ENCODE measurements at regions not wholly inside any gene's neighbourhood (a gene's known extent, or its start where the extent isn't known, plus 50 kb on each side); places are given as distances from the start of the nearest gene placed in this dataset.

DNA sequence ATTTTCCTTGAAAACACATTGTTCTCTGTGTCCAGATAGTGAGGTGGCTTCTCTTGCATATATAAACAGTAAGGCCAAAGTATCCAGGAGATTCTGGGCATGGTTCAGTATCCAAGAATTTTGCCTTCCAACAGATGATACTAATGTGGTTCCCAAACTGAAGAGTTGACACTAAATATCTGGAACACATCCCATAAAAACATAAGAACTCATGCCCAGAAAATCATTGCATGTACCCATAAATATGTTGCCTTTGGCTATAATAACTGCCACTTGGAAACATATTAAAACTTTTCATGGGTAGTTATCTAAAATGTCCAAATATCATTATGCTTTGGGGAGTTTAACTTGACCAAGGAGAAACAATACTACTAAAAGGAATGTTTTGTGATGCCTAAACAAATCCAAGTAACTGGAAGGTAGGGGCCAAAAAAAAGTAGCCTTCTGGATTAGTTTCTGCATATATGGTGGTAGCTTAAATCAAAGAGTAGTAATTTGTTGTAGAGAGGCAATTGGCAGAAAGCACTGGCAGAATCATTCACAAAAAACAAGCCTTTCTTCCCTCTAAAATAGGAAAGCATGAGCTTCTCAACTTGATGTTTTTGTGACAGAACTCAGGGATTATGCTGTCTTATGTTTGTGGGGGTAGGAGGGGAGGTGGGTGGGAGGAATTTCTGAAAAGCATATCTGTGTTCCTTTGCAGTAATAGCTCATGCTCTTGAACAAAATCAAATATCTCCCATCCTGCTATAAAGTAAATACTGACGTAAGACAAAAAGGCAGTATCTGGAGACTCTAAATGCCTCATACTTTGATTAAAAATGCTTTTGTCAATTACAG is 753.9 kb downstream of the TUSC7 start:
- H3K79me2 ChIP-seq (ENCODE audit: low read depth): no peaks in the 10 kb centered on the region
- CTCF ChIA-PET: no interaction called here
- intact Hi-C loops (cut with micrococcal nuclease; ENCODE audit: unreplicated experiment): no loop called here
- no peak overlapping the region for H3K4me3 ChIP-seq
- TF ChIP-seq EZH2 (IDR thresholded peaks at IDR 0.05; ENCODE audit: low read depth): no peak
- TF ChIP-seq CTCF (conservative IDR thresholded peaks at IDR 0.05): no peak
- H4K20me1 ChIP-seq (ENCODE audit: insufficient read depth): no peaks in the 10 kb centered on the region
- POLR2A ChIA-PET (ENCODE audit: unreplicated experiment): interaction anchor here (0.7 kb wide), 1 partner anchor 206 kb away, joined by 4 read pairs; no protein-coding TSS in a partner anchor
- no peaks in the 10 kb centered on the region for H3K27me3 ChIP-seq (ENCODE audit: insufficient read depth, low read depth)
- H3F3A ChIP-seq (ENCODE audit: insufficient read depth, low read depth): no peaks in the 10 kb centered on the region
- H3K9me3 ChIP-seq (ENCODE audit: insufficient read depth, low read depth): no peaks in the 10 kb centered on the region
- no peaks in the 10 kb centered on the region for H3K4me1 ChIP-seq (replicated peaks; ENCODE audit: insufficient read depth)
- no peak overlapping the region for H2AFZ ChIP-seq
- no peak for DNase-seq
- no peaks in the 10 kb centered on the region for H3K36me3 ChIP-seq (ENCODE audit: low read depth)
- no peaks in the 10 kb centered on the region for H3K9me2 ChIP-seq (ENCODE audit: insufficient read depth)
- no peak overlapping the region for H3K27ac ChIP-seq
- no peak overlapping the region for H3K4me2 ChIP-seq
- no TSS peak for BruUV-seq (replicated peaks)

GRCh38 chr3:117471831-117472230 is 762.3 kb downstream of the TUSC7 start:
- TF ChIP-seq EZH2 (IDR thresholded peaks at IDR 0.05; ENCODE audit: low read depth) (no peak), CTCF (conservative IDR thresholded peaks at IDR 0.05) (no peak)
- no peaks in the 10 kb centered on the region for H3K9me2 ChIP-seq (ENCODE audit: insufficient read depth)
- H3K4me2 ChIP-seq: no peak overlapping the region
- POLR2A ChIA-PET (ENCODE audit: unreplicated experiment): no interaction called here
- intact Hi-C loops (cut with micrococcal nuclease; ENCODE audit: unreplicated experiment): no loop called here
- CTCF ChIA-PET: no interaction called here
- H3K27me3 ChIP-seq (ENCODE audit: insufficient read depth, low read depth): no peaks in the 10 kb centered on the region
- DNase-seq: no peak
- H2AFZ ChIP-seq: no peak overlapping the region
- no peaks in the 10 kb centered on the region for H3K79me2 ChIP-seq (ENCODE audit: low read depth)
- no TSS peak for BruUV-seq (replicated peaks)
- H3K9me3 ChIP-seq (ENCODE audit: insufficient read depth, low read depth): no peaks in the 10 kb centered on the region
- H3K4me1 ChIP-seq (replicated peaks; ENCODE audit: insufficient read depth): no peaks in the 10 kb centered on the region
- H3F3A ChIP-seq (ENCODE audit: insufficient read depth, low read depth): no peaks in the 10 kb centered on the region
- no peaks in the 10 kb centered on the region for H3K36me3 ChIP-seq (ENCODE audit: low read depth)
- H3K4me3 ChIP-seq: no peak overlapping the region
- H4K20me1 ChIP-seq (ENCODE audit: insufficient read depth): no peaks in the 10 kb centered on the region
- no peak overlapping the region for H3K27ac ChIP-seq

- POLR2A ChIA-PET (ENCODE audit: unreplicated experiment): no interaction called here
- CTCF ChIA-PET: no interaction called here
- DNase-seq: no peak
Observed at GRCh38 chr3:117473981-117474538, 764.5 kb downstream of the TUSC7 start.

More at GRCh38 chr3:117473981-117474538, 764.5 kb downstream of the TUSC7 start:
- Histone ChIP-seq H3K27me3 (ENCODE audit: insufficient read depth, low read depth) (no peaks in the 10 kb centered on the region), H3K27ac (no peak overlapping the region), H3K79me2 (ENCODE audit: low read depth) (no peaks in the 10 kb centered on the region), H3K9me2 (ENCODE audit: insufficient read depth) (no peaks in the 10 kb centered on the region), H3K36me3 (ENCODE audit: low read depth) (no peaks in the 10 kb centered on the region), H3K4me1 (replicated peaks; ENCODE audit: insufficient read depth) (no peaks in the 10 kb centered on the region), H2AFZ (no peak overlapping the region), H3K9me3 (ENCODE audit: insufficient read depth, low read depth) (no peaks in the 10 kb centered on the region), H3K4me3 (no peak overlapping the region), H3F3A (ENCODE audit: insufficient read depth, low read depth) (no peaks in the 10 kb centered on the region), H3K4me2 (no peak overlapping the region), H4K20me1 (ENCODE audit: insufficient read depth) (no peaks in the 10 kb centered on the region)
- intact Hi-C loops (cut with micrococcal nuclease; ENCODE audit: unreplicated experiment): no loop called here
- BruUV-seq (replicated peaks): no TSS peak
- no peak for TF ChIP-seq CTCF (conservative IDR thresholded peaks at IDR 0.05)
- TF ChIP-seq EZH2 (IDR thresholded peaks at IDR 0.05; ENCODE audit: low read depth): no peak

Data from PC-9 (cell line).